Panc1 (cell line): ENCODE measurements at regions not wholly inside any gene's neighbourhood (a gene's known extent, or its start where the extent isn't known, plus 50 kb on each side); places are given as distances from the start of the nearest gene placed in this dataset.

Experiments
- ATAC-seq: fragments of 200-7000 bp; cut with Tn5 transposase; 2 replicates; pipeline ENCODE4 v1.9.1; 2020; ENCODE audit warnings: mild to moderate bottlenecking, moderate library complexity
- BruUV-seq: library from RNA; stranded (reverse); fragments of 400-500 nt; replicated peaks from 2 replicates; lab custom pipeline; 2021; lab: Mats Ljungman, UMichigan
- CTCF ChIA-PET: fragments of 300-600 bp; sonication (Branson Sonifier 250); formaldehyde crosslinking; loops from one replicate; lab custom pipeline; 2022; ENCODE audit warnings: antibody characterized with exemption; lab: Charles Lee
- POLR2A ChIA-PET: fragments of 300-600 bp; sonication (Branson Sonifier 250); formaldehyde crosslinking; loops from one replicate; lab custom pipeline; 2022; ENCODE audit warnings: antibody characterized with exemption; lab: Charles Lee
- DNase-seq: peaks from one replicate; pipeline ENCODE4 v3.0.0-alpha.2; 2010; ENCODE audit warnings: low read depth, low spot score
- H3K27ac ChIP-seq: 2 replicates; pipeline ENCODE4 v1.5.1; 2011; ENCODE audit warnings: mild to moderate bottlenecking, low read length, inconsistent platforms
- H3K27me3 ChIP-seq: fragments of 200-500 bp; sonication (Bioruptor generic); 2 replicates; pipeline ENCODE4 v1.6.0; 2014; ENCODE audit warnings: low read length, inconsistent platforms; ENCODE audit not compliant: control insufficient read depth, insufficient read depth
- H3K36me3 ChIP-seq: fragments of 200-500 bp; sonication (Bioruptor generic); 2 replicates; pipeline ENCODE4 v1.5.1; 2014; ENCODE audit warnings: inconsistent platforms, mild to moderate bottlenecking, low read length, moderate library complexity; ENCODE audit not compliant: control insufficient read depth, insufficient read depth
- H3K4me1 ChIP-seq: 2 replicates; pipeline ENCODE4 v1.5.1; 2011; ENCODE audit warnings: inconsistent platforms, mild to moderate bottlenecking, low read length, moderate library complexity; ENCODE audit not compliant: control insufficient read depth, insufficient read depth
- H3K4me3 ChIP-seq, 2 experiments: 2 replicates each; pipeline ENCODE4 v1.5.1; 2011 to 2012; ENCODE audit warnings: low read depth in 2 of 2, low read length in 2 of 2, mild to moderate bottlenecking in 2 of 2, inconsistent platforms in 1 of 2, moderate library complexity in 1 of 2
- H3K9me3 ChIP-seq: fragments of 200-500 bp; sonication (Bioruptor generic); 2 replicates; pipeline ENCODE4 v1.5.1; 2014; ENCODE audit warnings: low read depth, mild to moderate bottlenecking, inconsistent platforms, low read length, moderate library complexity; ENCODE audit not compliant: control insufficient read depth, insufficient read depth
- CTCF ChIP-seq: fragments of 450-650 bp; IDR thresholded peaks from 2 replicates; pipeline ENCODE4 v1.5.1; 2017; ENCODE audit warnings: mild to moderate bottlenecking
- POLR2AphosphoS5 ChIP-seq: IDR thresholded peaks from 2 replicates; pipeline ENCODE4 v1.6.1; 2012; ENCODE audit warnings: mild to moderate bottlenecking, low read depth, low read length, moderate library complexity
- REST ChIP-seq, 2 experiments: IDR thresholded peaks; 2 replicates each; pipeline ENCODE4 v1.6.1; 2011 to 2012; ENCODE audit warnings: low read depth in 2 of 2, control low read depth in 1 of 2, low read length in 1 of 2, mild to moderate bottlenecking in 1 of 2, moderate library complexity in 1 of 2; ENCODE audit not compliant: insufficient read depth in 1 of 2
- SIN3A ChIP-seq: IDR thresholded peaks from 2 replicates; pipeline ENCODE4 v1.6.1; 2012; ENCODE audit warnings: low read depth, mild to moderate bottlenecking, low read length, moderate library complexity, borderline replicate concordance; ENCODE audit not compliant: insufficient read depth
- TCF7L2 ChIP-seq: IDR thresholded peaks from 2 replicates; pipeline ENCODE4 v1.6.1; 2011; ENCODE audit warnings: mild to moderate bottlenecking, low read depth, low read length, inconsistent platforms
- in situ Hi-C: cut with HindIII; loops from 2 replicates; pipeline ENCODE4 v1.10.0; 2016; ENCODE audit warnings: low sequenced_read_pairs, low pct_unique_long_range_greater_than_20kb
- intact Hi-C: fragments of 100-400 bp; cut with micrococcal nuclease; formaldehyde crosslinking; loops from one replicate; pipeline ENCODE4 v1.10.0; 2022; ENCODE audit not compliant: unreplicated experiment

- no TSS peak for BruUV-seq
- Histone ChIP-seq H3K36me3 (no peaks in the 10 kb centered on the region), H3K4me3 (no peak overlapping the region), H3K27me3 (no peaks in the 10 kb centered on the region), H3K9me3 (no peaks in the 10 kb centered on the region), H3K4me1 (no peaks in the 10 kb centered on the region), H3K27ac (no peak overlapping the region)
- ChIA-PET CTCF (no interaction called here), POLR2A (no interaction called here)
- DNase-seq: no peak
- TF ChIP-seq SIN3A (no peak), CTCF (no peak), REST (IDR thresholded peaks at IDR 0.05; ENCODE audit: insufficient read depth in 1 of 2, low read depth in 2 of 2, low read length in 1 of 2) (no peak), TCF7L2 (no peak), POLR2AphosphoS5 (no peak)
- intact Hi-C loops: no loop called here
- in situ Hi-C loops: no loop called here
- ATAC-seq: no peak
Measured at GRCh38 chr2:75311521-75311920, 112.2 kb upstream of the TACR1 start.

GRCh38 chr2:75310876-75311275, 111.6 kb upstream of the TACR1 start:
- no peak for DNase-seq
- intact Hi-C loops (no loop called here), in situ Hi-C loops (no loop called here)
- H3K27me3 ChIP-seq: no peaks in the 10 kb centered on the region
- ATAC-seq: no peak
- TF ChIP-seq TCF7L2: no peak
- TF ChIP-seq REST (IDR thresholded peaks at IDR 0.05; ENCODE audit: insufficient read depth in 1 of 2, low read depth in 2 of 2, low read length in 1 of 2): no peak
- no peak for TF ChIP-seq POLR2AphosphoS5
- no peak for TF ChIP-seq SIN3A
- TF ChIP-seq CTCF: no peak
- ChIA-PET CTCF (no interaction called here), POLR2A (no interaction called here)
- BruUV-seq: no TSS peak
- no peak overlapping the region for H3K4me3 ChIP-seq
- no peaks in the 10 kb centered on the region for H3K9me3 ChIP-seq
- no peak overlapping the region for H3K27ac ChIP-seq
- no peaks in the 10 kb centered on the region for H3K4me1 ChIP-seq
- H3K36me3 ChIP-seq: no peaks in the 10 kb centered on the region
